LNCAP (cell line): ENCODE measurements at regions not wholly inside any gene's neighbourhood (a gene's known extent, or its start where the extent isn't known, plus 50 kb on each side); places are given as distances from the start of the nearest gene placed in this dataset.

ENCODE experiments used
- TF ChIP-seq, protein P1 (sequence below): fragments of 450-650 bp; IDR thresholded peaks from 2 replicates; pipeline ENCODE4 v1.5.1; 2017; ENCODE audit warnings: mild to moderate bottlenecking

- TF ChIP-seq, protein P1, sequence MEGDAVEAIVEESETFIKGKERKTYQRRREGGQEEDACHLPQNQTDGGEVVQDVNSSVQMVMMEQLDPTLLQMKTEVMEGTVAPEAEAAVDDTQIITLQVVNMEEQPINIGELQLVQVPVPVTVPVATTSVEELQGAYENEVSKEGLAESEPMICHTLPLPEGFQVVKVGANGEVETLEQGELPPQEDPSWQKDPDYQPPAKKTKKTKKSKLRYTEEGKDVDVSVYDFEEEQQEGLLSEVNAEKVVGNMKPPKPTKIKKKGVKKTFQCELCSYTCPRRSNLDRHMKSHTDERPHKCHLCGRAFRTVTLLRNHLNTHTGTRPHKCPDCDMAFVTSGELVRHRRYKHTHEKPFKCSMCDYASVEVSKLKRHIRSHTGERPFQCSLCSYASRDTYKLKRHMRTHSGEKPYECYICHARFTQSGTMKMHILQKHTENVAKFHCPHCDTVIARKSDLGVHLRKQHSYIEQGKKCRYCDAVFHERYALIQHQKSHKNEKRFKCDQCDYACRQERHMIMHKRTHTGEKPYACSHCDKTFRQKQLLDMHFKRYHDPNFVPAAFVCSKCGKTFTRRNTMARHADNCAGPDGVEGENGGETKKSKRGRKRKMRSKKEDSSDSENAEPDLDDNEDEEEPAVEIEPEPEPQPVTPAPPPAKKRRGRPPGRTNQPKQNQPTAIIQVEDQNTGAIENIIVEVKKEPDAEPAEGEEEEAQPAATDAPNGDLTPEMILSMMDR: no peak
Measured at GRCh38 chr11:67776852-67777520, 102.6 kb upstream of the ALDH3B2 start.

GRCh38 chr11:67745181-67745726 is 70.8 kb upstream of the ALDH3B2 start:
- TF ChIP-seq, protein P1: no peak

DNA sequence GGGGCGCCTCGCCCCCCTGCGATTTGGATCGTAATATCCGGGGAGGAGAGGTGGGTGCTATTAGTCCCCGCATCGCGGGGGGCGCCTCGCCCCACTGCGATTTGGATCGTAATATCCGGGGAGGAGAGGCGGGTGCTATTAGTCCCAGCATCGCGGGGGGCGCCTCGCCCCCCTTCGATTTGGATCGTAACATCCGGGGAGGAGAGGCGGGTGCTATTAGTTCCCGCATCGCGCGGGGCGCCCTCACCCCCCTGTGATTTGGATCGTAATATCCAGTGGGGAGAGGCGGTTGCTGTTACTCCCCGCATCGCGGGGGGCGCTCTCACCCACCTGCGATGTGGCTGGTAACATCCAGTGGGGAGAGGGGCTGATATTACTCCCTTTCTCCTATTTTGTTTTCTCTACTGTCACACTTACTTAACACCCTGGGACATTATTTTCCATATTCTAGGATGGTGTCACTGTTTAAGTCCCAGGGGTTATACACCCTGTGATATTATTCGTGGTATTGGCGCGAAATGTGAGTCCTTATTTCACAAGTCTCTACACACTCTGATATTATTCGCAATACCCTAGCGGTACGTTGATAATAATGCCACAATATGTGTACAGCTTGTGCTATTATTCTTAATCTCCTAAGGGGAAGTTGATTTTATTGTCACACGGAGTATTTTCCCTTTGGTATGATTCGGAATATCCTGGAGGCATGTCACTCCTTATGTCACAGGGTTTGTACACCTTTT is 57.8 kb upstream of the ALDH3B2 start:
- TF ChIP-seq, protein P1: peak; percentile 60

DNA sequence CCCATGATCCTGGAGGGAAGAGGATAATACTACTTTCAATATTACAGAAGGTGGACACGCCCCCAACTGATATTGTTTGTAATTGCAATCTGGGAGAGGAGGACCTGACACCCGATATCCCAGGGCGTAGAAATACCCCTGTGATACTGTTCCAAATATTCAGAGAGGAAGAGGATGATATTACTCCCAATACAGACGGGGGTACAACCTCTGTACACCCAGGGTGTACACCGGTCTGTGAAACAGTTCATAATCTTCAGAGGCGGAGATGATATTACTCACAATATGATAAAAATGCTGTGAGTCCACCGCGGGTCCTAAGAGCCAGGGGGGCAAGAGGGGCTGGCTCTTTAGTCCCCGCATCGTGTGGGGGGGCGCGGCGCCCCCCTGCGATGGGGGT is 57.2 kb upstream of the ALDH3B2 start:
- TF ChIP-seq, protein P1: no peak
